Omental fat pad (tissue), 3 donors: ENCODE measurements at regions not wholly inside any gene's neighbourhood (a gene's known extent, or its start where the extent isn't known, plus 50 kb on each side); places are given as distances from the start of the nearest gene placed in this dataset. TPM values are rescaled to one million over a fixed set of nuclear protein-coding genes. Genes with fewer than 3 reads are reported as not detected.

Experiments used
- ATAC-seq: fragments of 150-250 bp; one replicate; pipeline ENCODE4 v1.9.1; 2016; ENCODE audit warnings: mild to moderate bottlenecking, moderate library complexity; ENCODE audit not compliant: low FRiP score
- DNase-seq: peaks from one replicate; pipeline ENCODE4 v3.0.0-alpha.2; 2019; ENCODE audit warnings: low spot score
- small RNA-seq: library from RNA; depleted of rRNA; stranded (forward); fragments of <200 nt; gene quantifications from one replicate; pipeline ENCODE3, GENCODE V24; 2016
- TF ChIP-seq, protein P1 (sequence below), 3 donors: fragments of 450-650 bp; IDR thresholded peaks; one replicate each; pipeline ENCODE4 v1.5.1; 2016 to 2017; ENCODE audit warnings: antibody characterized with exemption in 3 of 3, mild to moderate bottlenecking in 3 of 3, moderate library complexity in 2 of 3

DNA sequence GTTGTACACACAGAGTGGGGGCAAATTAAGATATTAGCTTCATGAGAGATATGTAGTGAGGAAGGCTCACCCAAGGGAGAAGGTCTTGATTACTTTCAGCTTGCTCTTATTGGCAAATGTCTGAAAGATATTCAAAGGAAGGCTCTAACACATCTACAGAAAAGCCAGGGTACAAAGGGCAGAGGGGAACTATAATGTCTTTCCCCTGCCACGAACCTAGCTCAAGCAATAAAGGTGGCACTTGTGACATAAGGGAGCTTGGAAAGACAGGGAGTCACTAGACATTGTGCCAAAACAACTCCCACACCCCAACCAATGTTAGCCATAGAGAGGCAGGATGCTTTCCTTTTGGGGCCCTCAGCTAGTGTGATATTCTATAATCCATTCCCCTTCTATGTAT lies 52.2 kb upstream of the SOX9 start:
- no peak for ATAC-seq
- TF ChIP-seq, protein P1, sequence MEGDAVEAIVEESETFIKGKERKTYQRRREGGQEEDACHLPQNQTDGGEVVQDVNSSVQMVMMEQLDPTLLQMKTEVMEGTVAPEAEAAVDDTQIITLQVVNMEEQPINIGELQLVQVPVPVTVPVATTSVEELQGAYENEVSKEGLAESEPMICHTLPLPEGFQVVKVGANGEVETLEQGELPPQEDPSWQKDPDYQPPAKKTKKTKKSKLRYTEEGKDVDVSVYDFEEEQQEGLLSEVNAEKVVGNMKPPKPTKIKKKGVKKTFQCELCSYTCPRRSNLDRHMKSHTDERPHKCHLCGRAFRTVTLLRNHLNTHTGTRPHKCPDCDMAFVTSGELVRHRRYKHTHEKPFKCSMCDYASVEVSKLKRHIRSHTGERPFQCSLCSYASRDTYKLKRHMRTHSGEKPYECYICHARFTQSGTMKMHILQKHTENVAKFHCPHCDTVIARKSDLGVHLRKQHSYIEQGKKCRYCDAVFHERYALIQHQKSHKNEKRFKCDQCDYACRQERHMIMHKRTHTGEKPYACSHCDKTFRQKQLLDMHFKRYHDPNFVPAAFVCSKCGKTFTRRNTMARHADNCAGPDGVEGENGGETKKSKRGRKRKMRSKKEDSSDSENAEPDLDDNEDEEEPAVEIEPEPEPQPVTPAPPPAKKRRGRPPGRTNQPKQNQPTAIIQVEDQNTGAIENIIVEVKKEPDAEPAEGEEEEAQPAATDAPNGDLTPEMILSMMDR (IDR thresholded peaks at IDR 0.05), result no peak
- no peak for DNase-seq

DNA sequence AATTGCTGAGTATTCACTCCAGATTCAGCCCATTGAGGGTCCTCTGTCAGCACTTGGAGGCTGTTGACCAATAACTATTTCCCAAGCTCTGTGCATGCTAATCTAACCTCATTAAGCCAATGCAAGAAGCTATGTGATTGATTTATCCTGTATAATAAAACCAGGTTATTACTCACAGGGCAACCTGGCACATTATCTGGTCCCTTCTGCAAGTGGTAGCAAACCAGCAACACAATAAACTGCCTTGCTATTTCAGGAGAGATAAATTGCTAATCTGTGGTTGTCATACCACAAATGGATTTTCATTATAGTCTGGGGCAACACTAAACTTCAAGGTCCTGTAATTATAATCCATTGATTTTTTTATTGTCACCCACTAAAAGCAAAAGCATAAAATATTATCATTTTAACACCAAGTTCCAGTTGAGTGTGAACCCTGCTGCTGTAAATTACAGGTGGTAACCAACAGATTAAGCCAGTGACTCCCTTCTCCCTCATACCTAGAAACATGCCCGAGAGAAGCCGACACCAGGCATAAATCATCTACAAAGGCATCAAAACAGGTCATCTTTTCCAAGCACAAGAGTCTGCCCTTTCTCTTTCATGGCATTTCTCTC lies 51.1 kb upstream of the SOX9 start:
- TF ChIP-seq, protein P1 (IDR thresholded peaks at IDR 0.05), result no peak
- no peak for ATAC-seq

More for the DNA sequence above, 51.1 kb upstream of the SOX9 start:
- no peak for DNase-seq

Small RNAs in the stretch of these regions (small RNA-seq; reads per million reads assigned to genes)
- gene RNU7-155P, result not detected
